ENCODE measurements at regions not wholly inside any gene's neighbourhood (a gene's known extent, or its start where the extent isn't known, plus 50 kb on each side); places are given as distances from the start of the nearest gene placed in this dataset.

DNA sequence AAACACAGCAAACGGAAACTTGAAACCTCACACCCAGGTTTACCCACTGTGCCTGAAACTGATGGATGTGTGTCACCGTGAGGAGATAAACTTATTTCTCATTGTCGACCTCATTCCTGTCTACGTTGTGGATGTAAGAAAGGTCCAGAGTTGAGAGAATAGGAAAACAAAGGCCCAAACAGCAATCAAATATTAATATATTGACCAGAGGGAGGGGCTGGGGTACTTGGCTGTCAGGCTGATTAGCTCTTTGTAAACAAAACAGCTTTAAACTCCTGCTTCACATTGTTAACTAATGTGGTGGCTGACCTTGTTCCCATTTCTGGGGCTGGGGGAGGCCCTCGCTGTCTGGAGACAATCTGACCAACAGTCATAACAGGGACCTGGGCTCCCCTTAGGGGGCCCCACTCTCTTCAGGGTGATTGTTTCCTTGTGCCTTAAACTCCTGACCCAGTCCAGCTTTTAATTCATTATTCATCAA is 937.6 kb downstream of the MCTP2 start:
- Histone ChIP-seq H3K4me2 (no peak overlapping the region), H3K79me2 (ENCODE audit: insufficient read depth) (no peaks in the 10 kb centered on the region), H2AFZ (ENCODE audit: low read depth) (no peak overlapping the region), H3K9me2 (no peaks in the 10 kb centered on the region), H3K4me1 (ENCODE audit: control insufficient read depth in 1 of 2, insufficient read depth in 2 of 2, low read depth in 1 of 2, low read length in 1 of 2) (no peaks in the 10 kb centered on the region), H4K20me1 (ENCODE audit: insufficient read depth) (no peaks in the 10 kb centered on the region), H3K9me3 (no peaks in the 10 kb centered on the region), H3K36me3 (replicated peaks in 1 of 2; ENCODE audit: control insufficient read depth in 1 of 2, insufficient read depth in 2 of 2, low read length in 1 of 2) (no peaks in the 10 kb centered on the region), H3K9ac (no peak overlapping the region), H3K27ac (ENCODE audit: low read depth in 2 of 2, low read length in 1 of 2) (no peak overlapping the region), H3F3A (replicated peaks; ENCODE audit: insufficient read depth) (no peaks in the 10 kb centered on the region), H3K27me3 (ENCODE audit: insufficient read depth) (no peaks in the 10 kb centered on the region), H3K4me3 (ENCODE audit: low read depth in 2 of 2, low read length in 1 of 2) (no peak overlapping the region)
- WGBS (ENCODE audit: low lambda C conversion rate): 4% methylated on average over 5 of the region's 5 CpGs
- TF ChIP-seq FOSL2 (IDR thresholded peaks at IDR 0.05; ENCODE audit: borderline replicate concordance, low read depth): no peak
- TF ChIP-seq GATA2 (CRISPR knock-in tag; IDR thresholded peaks at IDR 0.05): no peak
- no peak for TF ChIP-seq USF1 (IDR thresholded peaks at IDR 0.05; ENCODE audit: borderline replicate concordance, low read depth)
- no peak for TF ChIP-seq EP300 (IDR thresholded peaks at IDR 0.05; ENCODE audit: borderline replicate concordance in 1 of 2, low read depth in 1 of 2, low read length in 1 of 2)
- TF ChIP-seq, protein P1, sequence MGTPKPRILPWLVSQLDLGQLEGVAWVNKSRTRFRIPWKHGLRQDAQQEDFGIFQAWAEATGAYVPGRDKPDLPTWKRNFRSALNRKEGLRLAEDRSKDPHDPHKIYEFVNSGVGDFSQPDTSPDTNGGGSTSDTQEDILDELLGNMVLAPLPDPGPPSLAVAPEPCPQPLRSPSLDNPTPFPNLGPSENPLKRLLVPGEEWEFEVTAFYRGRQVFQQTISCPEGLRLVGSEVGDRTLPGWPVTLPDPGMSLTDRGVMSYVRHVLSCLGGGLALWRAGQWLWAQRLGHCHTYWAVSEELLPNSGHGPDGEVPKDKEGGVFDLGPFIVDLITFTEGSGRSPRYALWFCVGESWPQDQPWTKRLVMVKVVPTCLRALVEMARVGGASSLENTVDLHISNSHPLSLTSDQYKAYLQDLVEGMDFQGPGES (IDR thresholded peaks at IDR 0.05; ENCODE audit: low read depth, low read length): no peak
- TF ChIP-seq NFIC (IDR thresholded peaks at IDR 0.05; ENCODE audit: borderline replicate concordance): no peak
- TF ChIP-seq FOXM1 (IDR thresholded peaks at IDR 0.05; ENCODE audit: low read depth): no peak
- TF ChIP-seq ELF1 (IDR thresholded peaks at IDR 0.05): no peak
- TF ChIP-seq EZH2phosphoT487 (IDR thresholded peaks at IDR 0.05; ENCODE audit: borderline replicate concordance, low read depth): no peak
- no peak for TF ChIP-seq POLR2AphosphoS5 (IDR thresholded peaks at IDR 0.05; ENCODE audit: low read depth, low read length)
- no peak for TF ChIP-seq TAF1 (IDR thresholded peaks at IDR 0.05; ENCODE audit: borderline replicate concordance, low read depth, low read length)
- no peak for TF ChIP-seq MAX (IDR thresholded peaks at IDR 0.05; ENCODE audit: low read depth)
- no peak for TF ChIP-seq CTCF (IDR thresholded peaks at IDR 0.05)
- ChIA-PET CTCF (interaction anchor here (1.1 kb wide), 1 partner anchor 91 kb away, joined by 4 read pairs; no protein-coding TSS in a partner anchor), POLR2A (no interaction called here)
- DNase-seq: no peak
